WTC11 (cell line): ENCODE measurements at regions not wholly inside any gene's neighbourhood (a gene's known extent, or its start where the extent isn't known, plus 50 kb on each side); places are given as distances from the start of the nearest gene placed in this dataset.

Source experiments
- ATAC-seq: fragments of 200-7000 bp; cut with Tn5 transposase; 2 replicates; pipeline ENCODE4 v1.10.0; 2021; ENCODE audit warnings: mild to moderate bottlenecking, moderate library complexity
- CTCF ChIA-PET: fragments of 300-600 bp; sonication (Branson Sonifier 250); formaldehyde crosslinking; loops from one replicate; lab custom pipeline; 2021; ENCODE audit warnings: antibody characterized with exemption; lab: Charles Lee
- POLR2A ChIA-PET: fragments of 350-600 bp; sonication (Branson Sonifier 250); formaldehyde crosslinking; loops from one replicate; lab custom pipeline; 2021; ENCODE audit warnings: antibody characterized with exemption; lab: Charles Lee
- DNase-seq: peaks from one replicate; pipeline ENCODE4 v3.0.0; 2021; ENCODE audit warnings: low spot score
- H3K27ac Mint-ChIP-seq: 2 replicates; pipeline ENCODE4 v1.8.0; 2021; ENCODE audit warnings: mixed read lengths
- H3K27me3 Mint-ChIP-seq: 2 replicates; pipeline ENCODE4 v1.8.0; 2021; ENCODE audit warnings: low read depth, mild to moderate bottlenecking, moderate library complexity, mixed read lengths
- H3K36me3 Mint-ChIP-seq: 2 replicates; pipeline ENCODE4 v1.8.0; 2021; ENCODE audit warnings: mixed read lengths
- H3K4me1 Mint-ChIP-seq: 2 replicates; pipeline ENCODE4 v1.8.0; 2022; ENCODE audit warnings: mixed read lengths
- H3K4me3 Mint-ChIP-seq: 2 replicates; pipeline ENCODE4 v1.8.0; 2021; ENCODE audit warnings: mild to moderate bottlenecking, moderate library complexity, mixed read lengths
- H3K9me3 Mint-ChIP-seq: 2 replicates; pipeline ENCODE4 v1.8.0; 2021; ENCODE audit warnings: mixed read lengths
- CBFB ChIP-seq: sonication (generic); formaldehyde crosslinking; IDR thresholded peaks from 2 replicates; pipeline ENCODE4 v1.8.1; 2022; ENCODE audit warnings: mild to moderate bottlenecking, low read depth, missing genetic modification reagents
- E2F4 ChIP-seq: sonication (generic); formaldehyde crosslinking; IDR thresholded peaks from 2 replicates; pipeline ENCODE4 v1.8.1; 2022; ENCODE audit warnings: low read depth, mild to moderate bottlenecking, moderate library complexity, missing genetic modification reagents, borderline replicate concordance
- ERG ChIP-seq: fragments of 250-450 bp; sonication (Bioruptor Pico); IDR thresholded peaks from 2 replicates; pipeline ENCODE4 v1.8.0; 2021; ENCODE audit warnings: mild to moderate bottlenecking
- FOXK1 ChIP-seq: sonication (generic); formaldehyde crosslinking; IDR thresholded peaks from 2 replicates; pipeline ENCODE4 v1.8.0; 2022; ENCODE audit warnings: mild to moderate bottlenecking, moderate library complexity, missing genetic modification reagents
- FOXP4 ChIP-seq: sonication (generic); formaldehyde crosslinking; IDR thresholded peaks from 2 replicates; pipeline ENCODE4 v1.8.0; 2022; ENCODE audit warnings: mild to moderate bottlenecking, missing genetic modification reagents
- IRF2 ChIP-seq: sonication (generic); formaldehyde crosslinking; IDR thresholded peaks from 2 replicates; pipeline ENCODE4 v1.8.0; 2022; ENCODE audit warnings: low read depth, missing genetic modification reagents, borderline replicate concordance
- KAT7 ChIP-seq: sonication (generic); formaldehyde crosslinking; IDR thresholded peaks from 2 replicates; pipeline ENCODE4 v1.8.1; 2023; ENCODE audit warnings: missing genetic modification reagents, mild to moderate bottlenecking, borderline replicate concordance
- NFE2L1 ChIP-seq: sonication (generic); formaldehyde crosslinking; IDR thresholded peaks from 2 replicates; pipeline ENCODE4 v1.8.1; 2023; ENCODE audit warnings: missing genetic modification reagents
- RORB ChIP-seq: fragments of 250-450 bp; sonication (Bioruptor Pico); IDR thresholded peaks from 2 replicates; pipeline ENCODE4 v1.9.0; 2021; ENCODE audit warnings: mild to moderate bottlenecking
- SMAD3 ChIP-seq: sonication (generic); formaldehyde crosslinking; IDR thresholded peaks from 2 replicates; pipeline ENCODE4 v1.8.0; 2022; ENCODE audit warnings: missing genetic modification reagents, mild to moderate bottlenecking, borderline replicate concordance
- SMAD4 ChIP-seq: sonication (generic); formaldehyde crosslinking; IDR thresholded peaks from 2 replicates; pipeline ENCODE4 v1.8.0; 2022; ENCODE audit warnings: mild to moderate bottlenecking, missing genetic modification reagents
- TP53 ChIP-seq: sonication (generic); formaldehyde crosslinking; IDR thresholded peaks from 2 replicates; pipeline ENCODE4 v1.8.1; 2023; ENCODE audit warnings: mild to moderate bottlenecking, missing genetic modification reagents
- ZNF121 ChIP-seq: sonication (generic); formaldehyde crosslinking; IDR thresholded peaks from 2 replicates; pipeline ENCODE4 v1.8.0; 2023; ENCODE audit warnings: missing genetic modification reagents
- ZNF416 ChIP-seq: fragments of 250-450 bp; sonication (Bioruptor Pico); IDR thresholded peaks from 2 replicates; pipeline ENCODE4 v1.9.0; 2021; ENCODE audit warnings: mild to moderate bottlenecking, inconsistent platforms
- TF ChIP-seq, protein P1 (sequence below): sonication (generic); formaldehyde crosslinking; IDR thresholded peaks from 2 replicates; pipeline ENCODE4 v1.8.1; 2022; ENCODE audit warnings: low read depth, missing genetic modification reagents, borderline replicate concordance
- TF ChIP-seq, protein P2 (sequence below): sonication (generic); formaldehyde crosslinking; IDR thresholded peaks from 2 replicates; pipeline ENCODE4 v1.8.1; 2023; ENCODE audit warnings: mild to moderate bottlenecking, missing genetic modification reagents
- TF ChIP-seq, protein P3 (sequence below): sonication (generic); formaldehyde crosslinking; conservative IDR thresholded peaks from 2 replicates; pipeline ENCODE4 v1.8.1; 2023; ENCODE audit warnings: mild to moderate bottlenecking, low read depth, missing genetic modification reagents, moderate library complexity
- TF ChIP-seq, protein P4 (sequence below): fragments of 250-450 bp; sonication (Bioruptor Pico); IDR thresholded peaks from 2 replicates; pipeline ENCODE4 v1.9.0; 2021; ENCODE audit warnings: mild to moderate bottlenecking

- Mint-ChIP-seq H3K4me1 (peaks cover 31% of the 10 kb centered on the region), H3K4me3 (no peak overlapping the region), H3K36me3 (peaks cover 51% of the 10 kb centered on the region), H3K9me3 (peaks cover 37% of the 10 kb centered on the region), H3K27me3 (no peaks in the 10 kb centered on the region), H3K27ac (no peak overlapping the region)
- ChIA-PET CTCF (no interaction called here), POLR2A (no interaction called here)
- no peak for DNase-seq
- no peak for ATAC-seq
- TF ChIP-seq, protein P1, sequence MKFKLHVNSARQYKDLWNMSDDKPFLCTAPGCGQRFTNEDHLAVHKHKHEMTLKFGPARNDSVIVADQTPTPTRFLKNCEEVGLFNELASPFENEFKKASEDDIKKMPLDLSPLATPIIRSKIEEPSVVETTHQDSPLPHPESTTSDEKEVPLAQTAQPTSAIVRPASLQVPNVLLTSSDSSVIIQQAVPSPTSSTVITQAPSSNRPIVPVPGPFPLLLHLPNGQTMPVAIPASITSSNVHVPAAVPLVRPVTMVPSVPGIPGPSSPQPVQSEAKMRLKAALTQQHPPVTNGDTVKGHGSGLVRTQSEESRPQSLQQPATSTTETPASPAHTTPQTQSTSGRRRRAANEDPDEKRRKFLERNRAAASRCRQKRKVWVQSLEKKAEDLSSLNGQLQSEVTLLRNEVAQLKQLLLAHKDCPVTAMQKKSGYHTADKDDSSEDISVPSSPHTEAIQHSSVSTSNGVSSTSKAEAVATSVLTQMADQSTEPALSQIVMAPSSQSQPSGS, result no peak
- TF ChIP-seq E2F4 (CRISPR knock-in tag) (no peak), IRF2 (CRISPR knock-in tag) (no peak), ZNF416 (CRISPR knock-in tag) (no peak), ZNF121 (CRISPR knock-in tag) (no peak), FOXP4 (CRISPR knock-in tag) (no peak), SMAD4 (CRISPR knock-in tag) (no peak), CBFB (CRISPR knock-in tag) (no peak), RORB (CRISPR knock-in tag) (no peak), KAT7 (CRISPR knock-in tag) (no peak), ERG (no peak), TP53 (CRISPR knock-in tag) (no peak), FOXK1 (CRISPR knock-in tag) (no peak), NFE2L1 (CRISPR knock-in tag) (no peak), SMAD3 (CRISPR knock-in tag) (no peak)
- TF ChIP-seq, protein P2, sequence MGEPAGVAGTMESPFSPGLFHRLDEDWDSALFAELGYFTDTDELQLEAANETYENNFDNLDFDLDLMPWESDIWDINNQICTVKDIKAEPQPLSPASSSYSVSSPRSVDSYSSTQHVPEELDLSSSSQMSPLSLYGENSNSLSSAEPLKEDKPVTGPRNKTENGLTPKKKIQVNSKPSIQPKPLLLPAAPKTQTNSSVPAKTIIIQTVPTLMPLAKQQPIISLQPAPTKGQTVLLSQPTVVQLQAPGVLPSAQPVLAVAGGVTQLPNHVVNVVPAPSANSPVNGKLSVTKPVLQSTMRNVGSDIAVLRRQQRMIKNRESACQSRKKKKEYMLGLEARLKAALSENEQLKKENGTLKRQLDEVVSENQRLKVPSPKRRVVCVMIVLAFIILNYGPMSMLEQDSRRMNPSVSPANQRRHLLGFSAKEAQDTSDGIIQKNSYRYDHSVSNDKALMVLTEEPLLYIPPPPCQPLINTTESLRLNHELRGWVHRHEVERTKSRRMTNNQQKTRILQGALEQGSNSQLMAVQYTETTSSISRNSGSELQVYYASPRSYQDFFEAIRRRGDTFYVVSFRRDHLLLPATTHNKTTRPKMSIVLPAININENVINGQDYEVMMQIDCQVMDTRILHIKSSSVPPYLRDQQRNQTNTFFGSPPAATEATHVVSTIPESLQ (CRISPR knock-in tag), result no peak
- TF ChIP-seq, protein P3, sequence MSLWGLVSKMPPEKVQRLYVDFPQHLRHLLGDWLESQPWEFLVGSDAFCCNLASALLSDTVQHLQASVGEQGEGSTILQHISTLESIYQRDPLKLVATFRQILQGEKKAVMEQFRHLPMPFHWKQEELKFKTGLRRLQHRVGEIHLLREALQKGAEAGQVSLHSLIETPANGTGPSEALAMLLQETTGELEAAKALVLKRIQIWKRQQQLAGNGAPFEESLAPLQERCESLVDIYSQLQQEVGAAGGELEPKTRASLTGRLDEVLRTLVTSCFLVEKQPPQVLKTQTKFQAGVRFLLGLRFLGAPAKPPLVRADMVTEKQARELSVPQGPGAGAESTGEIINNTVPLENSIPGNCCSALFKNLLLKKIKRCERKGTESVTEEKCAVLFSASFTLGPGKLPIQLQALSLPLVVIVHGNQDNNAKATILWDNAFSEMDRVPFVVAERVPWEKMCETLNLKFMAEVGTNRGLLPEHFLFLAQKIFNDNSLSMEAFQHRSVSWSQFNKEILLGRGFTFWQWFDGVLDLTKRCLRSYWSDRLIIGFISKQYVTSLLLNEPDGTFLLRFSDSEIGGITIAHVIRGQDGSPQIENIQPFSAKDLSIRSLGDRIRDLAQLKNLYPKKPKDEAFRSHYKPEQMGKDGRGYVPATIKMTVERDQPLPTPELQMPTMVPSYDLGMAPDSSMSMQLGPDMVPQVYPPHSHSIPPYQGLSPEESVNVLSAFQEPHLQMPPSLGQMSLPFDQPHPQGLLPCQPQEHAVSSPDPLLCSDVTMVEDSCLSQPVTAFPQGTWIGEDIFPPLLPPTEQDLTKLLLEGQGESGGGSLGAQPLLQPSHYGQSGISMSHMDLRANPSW, result no peak
- TF ChIP-seq, protein P4, sequence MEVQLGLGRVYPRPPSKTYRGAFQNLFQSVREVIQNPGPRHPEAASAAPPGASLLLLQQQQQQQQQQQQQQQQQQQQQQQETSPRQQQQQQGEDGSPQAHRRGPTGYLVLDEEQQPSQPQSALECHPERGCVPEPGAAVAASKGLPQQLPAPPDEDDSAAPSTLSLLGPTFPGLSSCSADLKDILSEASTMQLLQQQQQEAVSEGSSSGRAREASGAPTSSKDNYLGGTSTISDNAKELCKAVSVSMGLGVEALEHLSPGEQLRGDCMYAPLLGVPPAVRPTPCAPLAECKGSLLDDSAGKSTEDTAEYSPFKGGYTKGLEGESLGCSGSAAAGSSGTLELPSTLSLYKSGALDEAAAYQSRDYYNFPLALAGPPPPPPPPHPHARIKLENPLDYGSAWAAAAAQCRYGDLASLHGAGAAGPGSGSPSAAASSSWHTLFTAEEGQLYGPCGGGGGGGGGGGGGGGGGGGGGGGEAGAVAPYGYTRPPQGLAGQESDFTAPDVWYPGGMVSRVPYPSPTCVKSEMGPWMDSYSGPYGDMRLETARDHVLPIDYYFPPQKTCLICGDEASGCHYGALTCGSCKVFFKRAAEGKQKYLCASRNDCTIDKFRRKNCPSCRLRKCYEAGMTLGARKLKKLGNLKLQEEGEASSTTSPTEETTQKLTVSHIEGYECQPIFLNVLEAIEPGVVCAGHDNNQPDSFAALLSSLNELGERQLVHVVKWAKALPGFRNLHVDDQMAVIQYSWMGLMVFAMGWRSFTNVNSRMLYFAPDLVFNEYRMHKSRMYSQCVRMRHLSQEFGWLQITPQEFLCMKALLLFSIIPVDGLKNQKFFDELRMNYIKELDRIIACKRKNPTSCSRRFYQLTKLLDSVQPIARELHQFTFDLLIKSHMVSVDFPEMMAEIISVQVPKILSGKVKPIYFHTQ (CRISPR knock-in tag), result no peak
Observed at GRCh38 chr7:20063644-20064043, 153.5 kb downstream of the MACC1 start.
